PC-3 (cell line): ENCODE measurements at regions not wholly inside any gene's neighbourhood (a gene's known extent, or its start where the extent isn't known, plus 50 kb on each side); places are given as distances from the start of the nearest gene placed in this dataset.

Experiments
- ATAC-seq: fragments of 200-7000 bp; cut with Tn5 transposase; 2 replicates; pipeline ENCODE4 v1.9.1; 2020; ENCODE audit warnings: mild to moderate bottlenecking, moderate library complexity
- BruUV-seq: library from RNA; stranded (reverse); fragments of 400-500 nt; replicated peaks from 2 replicates; lab custom pipeline; 2021; lab: Mats Ljungman, UMichigan
- CTCF ChIA-PET: fragments of 300-600 bp; sonication (Branson Sonifier 250); formaldehyde crosslinking; loops from one replicate; lab custom pipeline; 2022; ENCODE audit warnings: antibody characterized with exemption; lab: Charles Lee
- POLR2A ChIA-PET: fragments of 300-600 bp; sonication (Branson Sonifier 250); formaldehyde crosslinking; loops from one replicate; lab custom pipeline; 2022; ENCODE audit warnings: antibody characterized with exemption; ENCODE audit not compliant: unreplicated experiment; lab: Charles Lee
- DNase-seq: peaks from one replicate; pipeline ENCODE4 v3.0.0-alpha.2; 2015
- H2AFZ ChIP-seq: fragments of 300-600 bp; sonication (generic); 2 replicates; pipeline ENCODE4 v1.6.0; 2016; ENCODE audit warnings: antibody characterized with exemption, low read length
- H3F3A ChIP-seq: fragments of 300-600 bp; sonication (generic); one replicate; pipeline ENCODE4 v1.6.0; 2017; ENCODE audit warnings: antibody characterized with exemption, low read length, control low read depth, mild to moderate bottlenecking; ENCODE audit not compliant: unreplicated experiment
- H3K27ac ChIP-seq: fragments of 300-600 bp; sonication (generic); 2 replicates; pipeline ENCODE4 v1.5.1; 2016; ENCODE audit warnings: mild to moderate bottlenecking, low read length
- H3K27me3 ChIP-seq: fragments of 300-600 bp; sonication (generic); 2 replicates; pipeline ENCODE4 v1.6.1; 2016; ENCODE audit warnings: low read length, mixed read lengths
- H3K36me3 ChIP-seq: fragments of 300-600 bp; sonication (generic); 2 replicates; pipeline ENCODE4 v1.6.1; 2016; ENCODE audit warnings: low read depth, mixed run types, low read length, mixed read lengths
- H3K4me1 ChIP-seq: fragments of 300-600 bp; sonication (generic); 2 replicates; pipeline ENCODE4 v1.5.1; 2016; ENCODE audit warnings: low read length; ENCODE audit not compliant: insufficient read depth
- H3K4me2 ChIP-seq: fragments of 300-600 bp; sonication (generic); 2 replicates; pipeline ENCODE4 v1.6.0; 2016; ENCODE audit warnings: low read length
- H3K4me3 ChIP-seq: fragments of 300-600 bp; sonication (generic); 2 replicates; pipeline ENCODE4 v1.5.1; 2016; ENCODE audit warnings: mild to moderate bottlenecking, low read length, mixed read lengths
- H3K79me2 ChIP-seq: fragments of 300-600 bp; sonication (generic); 2 replicates; pipeline ENCODE4 v1.6.1; 2017; ENCODE audit warnings: low read length, mixed read lengths
- H3K9ac ChIP-seq: fragments of 300-600 bp; sonication (generic); 2 replicates; pipeline ENCODE4 v1.6.0; 2016; ENCODE audit warnings: mild to moderate bottlenecking, low read length
- H3K9me2 ChIP-seq: fragments of 300-600 bp; sonication (generic); replicated peaks from 2 replicates; pipeline ENCODE4 v1.6.1; 2016; ENCODE audit warnings: mixed run types, low read length, mixed read lengths
- H3K9me3 ChIP-seq: fragments of 300-600 bp; sonication (generic); 2 replicates; pipeline ENCODE4 v1.6.1; 2016; ENCODE audit warnings: low read length, mixed read lengths
- H4K20me1 ChIP-seq: fragments of 300-600 bp; sonication (generic); 2 replicates; pipeline ENCODE4 v1.6.1; 2016; ENCODE audit warnings: low read length, mixed read lengths
- EZH2 ChIP-seq: fragments of 300-600 bp; sonication (generic); IDR thresholded peaks from one replicate; pipeline ENCODE4 v1.6.1; 2017; ENCODE audit warnings: antibody characterized with exemption, mild to moderate bottlenecking, low read length; ENCODE audit not compliant: unreplicated experiment
- EZH2phosphoT487 ChIP-seq: fragments of 300-600 bp; sonication (generic); IDR thresholded peaks from 2 replicates; pipeline ENCODE4 v1.6.1; 2018; ENCODE audit warnings: mild to moderate bottlenecking, antibody characterized with exemption, low read length, borderline replicate concordance
- intact Hi-C: fragments of 100-400 bp; cut with micrococcal nuclease; formaldehyde crosslinking; loops from 2 replicates; pipeline ENCODE4 v1.9.0; 2023
- TF ChIP-seq, protein P1 (sequence below): fragments of 300-600 bp; sonication (generic); conservative IDR thresholded peaks from 2 replicates; pipeline ENCODE4 v1.5.1; 2017; ENCODE audit warnings: antibody characterized with exemption, low read depth, mild to moderate bottlenecking, low read length

DNA sequence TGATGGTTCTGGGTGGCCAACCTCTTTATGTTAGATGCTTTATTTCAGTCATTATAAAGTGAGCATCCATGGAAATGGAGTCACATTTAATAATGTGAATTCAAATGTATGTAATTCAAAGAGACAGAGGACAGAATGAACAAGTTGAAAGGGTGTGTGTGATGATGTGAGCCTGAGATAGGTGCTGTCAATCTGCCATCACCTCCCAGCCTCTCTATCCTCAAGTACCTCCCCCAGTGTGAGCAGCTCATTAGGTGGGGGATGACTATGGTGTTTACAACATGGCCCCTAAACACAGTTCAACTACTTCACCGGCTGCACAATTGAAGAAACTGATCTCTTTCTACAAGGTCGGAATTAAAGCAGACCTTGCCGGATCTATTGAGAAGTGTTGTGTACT is 74.7 kb upstream of the IGFBP5 start:
- Histone ChIP-seq H4K20me1 (no peaks in the 10 kb centered on the region), H3K9me3 (no peaks in the 10 kb centered on the region), H3K4me3 (no peak overlapping the region), H3K9me2 (no peaks in the 10 kb centered on the region; the same call in 1 of the 2 replicates), H3K4me2 (no peak overlapping the region), H3K79me2 (no peaks in the 10 kb centered on the region), H2AFZ (no peak overlapping the region), H3K36me3 (no peaks in the 10 kb centered on the region), H3K4me1 (peaks cover 8% of the 10 kb centered on the region), H3K27me3 (peaks cover 25% of the 10 kb centered on the region), H3K9ac (no peak overlapping the region), H3F3A (no peaks in the 10 kb centered on the region), H3K27ac (no peak overlapping the region)
- BruUV-seq = no TSS peak
- POLR2A ChIA-PET = no interaction called here
- CTCF ChIA-PET = no interaction called here
- DNase-seq = no peak
- no peak for TF ChIP-seq EZH2phosphoT487
- TF ChIP-seq, protein P1, sequence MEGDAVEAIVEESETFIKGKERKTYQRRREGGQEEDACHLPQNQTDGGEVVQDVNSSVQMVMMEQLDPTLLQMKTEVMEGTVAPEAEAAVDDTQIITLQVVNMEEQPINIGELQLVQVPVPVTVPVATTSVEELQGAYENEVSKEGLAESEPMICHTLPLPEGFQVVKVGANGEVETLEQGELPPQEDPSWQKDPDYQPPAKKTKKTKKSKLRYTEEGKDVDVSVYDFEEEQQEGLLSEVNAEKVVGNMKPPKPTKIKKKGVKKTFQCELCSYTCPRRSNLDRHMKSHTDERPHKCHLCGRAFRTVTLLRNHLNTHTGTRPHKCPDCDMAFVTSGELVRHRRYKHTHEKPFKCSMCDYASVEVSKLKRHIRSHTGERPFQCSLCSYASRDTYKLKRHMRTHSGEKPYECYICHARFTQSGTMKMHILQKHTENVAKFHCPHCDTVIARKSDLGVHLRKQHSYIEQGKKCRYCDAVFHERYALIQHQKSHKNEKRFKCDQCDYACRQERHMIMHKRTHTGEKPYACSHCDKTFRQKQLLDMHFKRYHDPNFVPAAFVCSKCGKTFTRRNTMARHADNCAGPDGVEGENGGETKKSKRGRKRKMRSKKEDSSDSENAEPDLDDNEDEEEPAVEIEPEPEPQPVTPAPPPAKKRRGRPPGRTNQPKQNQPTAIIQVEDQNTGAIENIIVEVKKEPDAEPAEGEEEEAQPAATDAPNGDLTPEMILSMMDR = no peak
- no peak for TF ChIP-seq EZH2
- intact Hi-C loops = no loop called here
- ATAC-seq = no peak

DNA sequence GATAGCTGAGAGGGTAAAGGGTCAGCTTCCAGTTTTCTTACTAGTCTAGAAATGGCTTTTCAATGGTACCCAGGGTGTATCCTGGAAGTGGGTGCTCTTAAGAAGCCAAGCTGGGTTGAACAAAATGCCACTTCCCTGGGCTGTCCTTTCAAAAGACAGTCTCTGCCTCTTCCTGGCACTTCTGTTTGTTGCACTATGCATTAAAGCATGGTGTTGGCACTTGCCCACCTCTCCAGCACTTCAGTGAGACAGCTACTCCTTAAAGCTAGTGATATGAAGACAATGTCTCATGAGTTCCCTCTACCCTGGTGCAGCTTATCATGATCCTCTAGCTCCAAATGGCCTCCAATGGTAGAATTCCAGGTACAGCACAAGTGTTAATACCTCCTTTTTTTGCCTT is 74.3 kb upstream of the IGFBP5 start:
- H2AFZ ChIP-seq = no peak overlapping the region
- H3K4me2 ChIP-seq = no peak overlapping the region
- no peak overlapping the region for H3K27ac ChIP-seq
- no peaks in the 10 kb centered on the region; the same call in 1 of the 2 replicates for H3K9me2 ChIP-seq
- ChIA-PET CTCF (no interaction called here), POLR2A (no interaction called here)
- no TSS peak for BruUV-seq
- peaks cover 28% of the 10 kb centered on the region for H3K27me3 ChIP-seq
- no peaks in the 10 kb centered on the region for H4K20me1 ChIP-seq
- H3K4me3 ChIP-seq = no peak overlapping the region
- no peak overlapping the region for H3K9ac ChIP-seq
- ATAC-seq = no peak
- H3K79me2 ChIP-seq = no peaks in the 10 kb centered on the region
- intact Hi-C loops = no loop called here
- no peak for DNase-seq
- TF ChIP-seq, protein P1 = no peak
- TF ChIP-seq EZH2 (no peak), EZH2phosphoT487 (no peak)
- no peaks in the 10 kb centered on the region for H3F3A ChIP-seq
- peaks cover 4% of the 10 kb centered on the region for H3K4me1 ChIP-seq
- no peaks in the 10 kb centered on the region for H3K9me3 ChIP-seq
- no peaks in the 10 kb centered on the region for H3K36me3 ChIP-seq

- no peaks in the 10 kb centered on the region for H4K20me1 ChIP-seq
- intact Hi-C loops = no loop called here
- no peak overlapping the region for H3K4me2 ChIP-seq
- no peaks in the 10 kb centered on the region; the same call in 1 of the 2 replicates for H3K9me2 ChIP-seq
- ChIA-PET POLR2A (no interaction called here), CTCF (no interaction called here)
- TF ChIP-seq EZH2 = no peak
- TF ChIP-seq, protein P1 = no peak
- TF ChIP-seq EZH2phosphoT487 = no peak
- no peaks in the 10 kb centered on the region for H3K4me1 ChIP-seq
- H3K27me3 ChIP-seq = peaks cover 28% of the 10 kb centered on the region
- no peaks in the 10 kb centered on the region for H3K36me3 ChIP-seq
- no peak for ATAC-seq
- no TSS peak for BruUV-seq
- H3K9ac ChIP-seq = no peak overlapping the region
- no peak overlapping the region for H3K27ac ChIP-seq
- no peak overlapping the region for H3K4me3 ChIP-seq
- no peak overlapping the region for H2AFZ ChIP-seq
- no peaks in the 10 kb centered on the region for H3K9me3 ChIP-seq
- no peak for DNase-seq
- H3K79me2 ChIP-seq = no peaks in the 10 kb centered on the region
- no peaks in the 10 kb centered on the region for H3F3A ChIP-seq
These were observed 73.6 kb upstream of the IGFBP5 start for GRCh38 chr2:216768908-216769411.
